Liver (tissue), 8 donors: ENCODE measurements at regions not wholly inside any gene's neighbourhood (a gene's known extent, or its start where the extent isn't known, plus 50 kb on each side); places are given as distances from the start of the nearest gene placed in this dataset.

Experiments used
- DNase-seq: peaks from one replicate; pipeline ENCODE4 v3.0.0-alpha.2; 2017; ENCODE audit warnings: low spot score
- H3K27ac ChIP-seq, 2 donors: one replicate each; pipeline ENCODE4 v1.7.0; 2013; ENCODE audit warnings: inconsistent platforms in 2 of 2, low read length in 2 of 2, control low read depth in 1 of 2, low read depth in 1 of 2, mild to moderate bottlenecking in 1 of 2
- H3K27me3 ChIP-seq, 4 donors: one replicate each; pipeline versions ENCODE4 v1.6.1 to v1.7.0; 2013; ENCODE audit warnings: low read length in 3 of 4, inconsistent platforms in 1 of 4, mild to moderate bottlenecking in 1 of 4, moderate library complexity in 1 of 4; ENCODE audit not compliant: control insufficient read depth in 4 of 4, insufficient read depth in 4 of 4
- H3K36me3 ChIP-seq, 4 donors: one replicate each; pipeline versions ENCODE4 v1.6.1 to v1.7.0; 2013; ENCODE audit warnings: low read length in 3 of 4, mild to moderate bottlenecking in 3 of 4, low read depth in 1 of 4, moderate library complexity in 1 of 4; ENCODE audit not compliant: control insufficient read depth in 4 of 4, insufficient read depth in 3 of 4
- H3K4me1 ChIP-seq, 4 donors: one replicate each; pipeline versions ENCODE4 v1.6.1 to v1.7.0; 2013; ENCODE audit warnings: low read length in 3 of 4, mild to moderate bottlenecking in 3 of 4, moderate library complexity in 1 of 4; ENCODE audit not compliant: control insufficient read depth in 4 of 4, insufficient read depth in 4 of 4
- H3K4me3 ChIP-seq, 3 donors: one replicate each; pipeline versions ENCODE4 v1.6.1 to v1.7.0; 2013; ENCODE audit warnings: low read length in 3 of 3, control low read depth in 1 of 3, low read depth in 1 of 3, mild to moderate bottlenecking in 1 of 3
- H3K9ac ChIP-seq, 2 donors: one replicate each; pipeline ENCODE4 v1.7.0; 2013; ENCODE audit warnings: low read length in 2 of 2, mild to moderate bottlenecking in 2 of 2, moderate library complexity in 2 of 2, control low read depth in 1 of 2, low read depth in 1 of 2
- H3K9me3 ChIP-seq, 4 donors: one replicate each; pipeline versions ENCODE4 v1.6.1 to v1.7.0; 2013; ENCODE audit warnings: low read length in 3 of 4; ENCODE audit not compliant: control insufficient read depth in 4 of 4
- ATF3 ChIP-seq: IDR thresholded peaks from 2 replicates; pipeline ENCODE4 v1.6.1; 2016; ENCODE audit warnings: antibody characterized with exemption
- CTCF ChIP-seq: fragments of 150-350 bp; IDR thresholded peaks from 2 replicates; pipeline ENCODE4 v1.5.1; 2017; ENCODE audit warnings: improper control_type of control experiment, low read depth, low read length; ENCODE audit not compliant: missing input control
- EGR1 ChIP-seq, 2 donors: IDR thresholded peaks; 2 replicates each; pipeline ENCODE4 v1.6.1; 2016 to 2018; ENCODE audit warnings: antibody characterized with exemption in 2 of 2, low read depth in 2 of 2
- FOXA1 ChIP-seq: IDR thresholded peaks from 2 replicates; pipeline ENCODE4 v1.6.1; 2016; ENCODE audit warnings: antibody characterized with exemption
- GABPA ChIP-seq, 2 donors: IDR thresholded peaks in 1 of 2; conservative IDR thresholded peaks in 1 of 2; 2 replicates each; pipeline ENCODE4 v1.6.1; 2016; ENCODE audit warnings: antibody characterized with exemption in 2 of 2, mild to moderate bottlenecking in 1 of 2, moderate library complexity in 1 of 2
- HNF4A ChIP-seq, 2 donors: conservative IDR thresholded peaks; 2 replicates each; pipeline ENCODE4 v1.6.1; 2016; ENCODE audit warnings: antibody characterized with exemption in 2 of 2, mild to moderate bottlenecking in 2 of 2
- HNF4G ChIP-seq: IDR thresholded peaks from 2 replicates; pipeline ENCODE4 v1.6.1; 2016; ENCODE audit warnings: antibody characterized with exemption
- JUND ChIP-seq, 2 donors: IDR thresholded peaks; 2 replicates each; pipeline ENCODE4 v1.6.1; 2016; ENCODE audit warnings: antibody characterized with exemption in 2 of 2
- MAX ChIP-seq: IDR thresholded peaks from 2 replicates; pipeline ENCODE4 v1.6.1; 2016; ENCODE audit warnings: antibody characterized with exemption
- NR2F2 ChIP-seq: IDR thresholded peaks from 2 replicates; pipeline ENCODE4 v1.6.1; 2016; ENCODE audit warnings: antibody characterized with exemption
- REST ChIP-seq: IDR thresholded peaks from 2 replicates; pipeline ENCODE4 v1.6.1; 2016; ENCODE audit warnings: antibody characterized with exemption, mild to moderate bottlenecking
- RXRA ChIP-seq, 2 donors: IDR thresholded peaks; 2 replicates each; pipeline ENCODE4 v1.6.1; 2017 to 2018; ENCODE audit warnings: antibody characterized with exemption in 2 of 2, mild to moderate bottlenecking in 1 of 2
- SP1 ChIP-seq: IDR thresholded peaks from 2 replicates; pipeline ENCODE4 v1.6.1; 2018; ENCODE audit warnings: antibody characterized with exemption, mild to moderate bottlenecking
- TAF1 ChIP-seq: conservative IDR thresholded peaks from 2 replicates; pipeline ENCODE4 v1.6.1; 2016; ENCODE audit warnings: antibody characterized with exemption, mild to moderate bottlenecking
- YY1 ChIP-seq: IDR thresholded peaks from 2 replicates; pipeline ENCODE4 v1.6.1; 2016; ENCODE audit warnings: antibody characterized with exemption, mild to moderate bottlenecking
- ZBTB33 ChIP-seq: IDR thresholded peaks from 2 replicates; pipeline ENCODE4 v1.6.1; 2016; ENCODE audit warnings: antibody characterized with exemption
- WGBS: extraction: QIAGEN DNeasy Blood & Tissue Kit; methylation state at CpG from one replicate; pipeline ENCODE4 v1.1.7; 2013; 5-methylcytosine and 5-hydroxymethylcytosine counted together
- donor health status: healthy.
- donor health status: healthy.
- donor health status: healthy.
- donor health status: healthy.
- donor health status: healthy.

- no peak overlapping the region for H3K27ac ChIP-seq
- H3K9me3 ChIP-seq = no peaks in the 10 kb centered on the region
- no peaks in the 10 kb centered on the region for H3K4me1 ChIP-seq
- no peak overlapping the region for H3K4me3 ChIP-seq
- WGBS = 73% methylated on average over 1 of the region's 1 CpG
- TF ChIP-seq ATF3 (no peak), NR2F2 (no peak)
- H3K36me3 ChIP-seq = no peaks in the 10 kb centered on the region
- H3K27me3 ChIP-seq = no peaks in the 10 kb centered on the region
- DNase-seq = no peak
- no peak overlapping the region for H3K9ac ChIP-seq
Observed at GRCh38 chr4:156523991-156524390, 447.6 kb downstream of the PDGFC start.

GRCh38 chr4:156523492-156523891 lies 448.1 kb downstream of the PDGFC start:
- DNase-seq = no peak
- H3K27me3 ChIP-seq = no peaks in the 10 kb centered on the region
- H3K9me3 ChIP-seq = no peaks in the 10 kb centered on the region
- WGBS = 85% methylated on average over 3 of the region's 3 CpGs
- H3K4me3 ChIP-seq = no peak overlapping the region
- no peak overlapping the region for H3K9ac ChIP-seq
- no peaks in the 10 kb centered on the region for H3K4me1 ChIP-seq
- H3K27ac ChIP-seq = no peak overlapping the region
- TF ChIP-seq FOXA1 (no peak), HNF4A (conservative IDR thresholded peaks at IDR 0.05) (no peak), JUND (IDR thresholded peaks at IDR 0.05) (no peak), REST (no peak), EGR1 (IDR thresholded peaks at IDR 0.05; ENCODE audit: low read depth in 2 of 2) (no peak), ATF3 (no peak), MAX (no peak)
- no peaks in the 10 kb centered on the region for H3K36me3 ChIP-seq

GRCh38 chr4:156521631-156522030 lies 450.0 kb downstream of the PDGFC start:
- no peak for DNase-seq
- H3K4me1 ChIP-seq = no peaks in the 10 kb centered on the region
- WGBS = 86% methylated on average over 3 of the region's 3 CpGs
- no peaks in the 10 kb centered on the region for H3K9me3 ChIP-seq
- H3K9ac ChIP-seq = no peak overlapping the region
- H3K27me3 ChIP-seq = peaks cover 0 to 2% (median 0%) of the 10 kb centered on the region in 4 donors
- no peak overlapping the region for H3K4me3 ChIP-seq
- H3K36me3 ChIP-seq = no peaks in the 10 kb centered on the region
- no peak overlapping the region for H3K27ac ChIP-seq
- TF ChIP-seq SP1 = no peak
- TF ChIP-seq ATF3 = no peak
- no peak for TF ChIP-seq JUND (IDR thresholded peaks at IDR 0.05)
- no peak for TF ChIP-seq CTCF
- TF ChIP-seq RXRA (IDR thresholded peaks at IDR 0.05) = no peak
- TF ChIP-seq HNF4A (conservative IDR thresholded peaks at IDR 0.05) = no peak
- TF ChIP-seq ZBTB33 = no peak
- TF ChIP-seq NR2F2 = no peak
- no peak for TF ChIP-seq GABPA (IDR thresholded peaks at IDR 0.05 in 1 of 2, conservative IDR thresholded peaks at IDR 0.05 in 1 of 2)
- no peak for TF ChIP-seq YY1
- no peak for TF ChIP-seq TAF1
- no peak for TF ChIP-seq MAX
- TF ChIP-seq HNF4G = no peak
